HG03460 (cell line): ENCODE measurements at regions not wholly inside any gene's neighbourhood (a gene's known extent, or its start where the extent isn't known, plus 50 kb on each side); places are given as distances from the start of the nearest gene placed in this dataset.
"Not testable (repeated sequence)": the region's sequence is repeated elsewhere in the genome, so short reads cannot be mapped to it uniquely, and the experiment has no call there.

Source experiments
- ATAC-seq: cut with Tn5 transposase; IDR thresholded peaks from one replicate; pipeline ENCODE4 v1.9.1; 2021; ENCODE audit not compliant: unreplicated experiment

DNA sequence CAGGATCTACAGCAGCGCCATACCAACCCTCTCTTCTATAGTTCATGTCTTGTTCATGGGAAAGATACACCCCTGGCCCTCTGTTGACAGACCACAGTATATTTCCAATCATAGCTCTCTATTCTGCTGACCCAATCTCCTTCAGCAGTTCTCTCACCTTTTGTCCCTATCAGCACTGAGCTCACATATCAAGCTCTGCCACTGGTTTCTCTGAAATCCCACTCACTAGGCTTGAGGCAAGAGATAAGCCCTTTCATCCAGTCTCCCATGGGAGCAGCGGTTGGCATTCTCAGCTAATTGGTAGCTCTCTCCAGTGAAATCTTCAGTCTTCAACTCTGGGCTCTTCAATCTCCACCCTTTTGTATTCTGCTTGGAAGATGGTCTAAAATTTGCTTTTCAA, 313.4 kb downstream of the GJA1 start:
- no peak for ATAC-seq

DNA sequence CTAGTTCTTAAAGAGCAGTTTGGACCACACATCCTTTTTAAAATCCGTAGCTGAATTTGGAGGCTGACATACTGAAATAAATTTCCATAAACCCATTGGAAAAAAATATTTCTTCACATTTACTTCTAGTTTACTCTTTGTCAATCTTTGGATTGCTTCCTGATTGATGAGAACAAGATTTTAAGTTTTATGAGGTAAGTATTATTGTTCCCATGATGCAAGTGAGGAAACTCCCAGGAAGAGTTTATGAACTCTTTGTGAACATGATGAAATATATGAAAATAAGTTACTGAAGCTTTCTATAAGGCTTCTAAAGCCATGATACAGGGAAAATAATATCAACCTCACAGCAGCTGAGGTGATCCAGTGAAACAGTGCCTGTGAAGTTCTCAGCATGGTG, 320.0 kb downstream of the GJA1 start:
- no peak for ATAC-seq

DNA sequence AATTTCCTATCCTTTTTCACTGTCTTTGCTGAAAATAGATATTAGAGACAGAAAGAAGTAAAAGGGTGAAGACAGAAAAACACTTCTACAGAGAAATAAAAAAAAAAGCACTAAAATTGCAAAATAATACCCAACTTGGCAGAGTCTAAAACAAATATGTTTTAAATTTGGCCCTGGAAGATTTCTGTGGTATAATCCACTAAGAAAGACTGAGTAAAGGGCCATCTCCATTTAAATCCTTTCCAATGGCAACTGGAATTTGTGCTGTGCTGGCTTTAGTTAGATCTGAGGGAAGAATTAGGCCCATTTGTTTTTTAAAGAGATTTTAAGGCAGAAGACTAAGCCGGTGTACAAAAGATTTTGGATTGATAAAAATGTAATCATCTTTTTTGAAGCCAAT, 321.2 kb downstream of the GJA1 start:
- ATAC-seq: no peak

DNA sequence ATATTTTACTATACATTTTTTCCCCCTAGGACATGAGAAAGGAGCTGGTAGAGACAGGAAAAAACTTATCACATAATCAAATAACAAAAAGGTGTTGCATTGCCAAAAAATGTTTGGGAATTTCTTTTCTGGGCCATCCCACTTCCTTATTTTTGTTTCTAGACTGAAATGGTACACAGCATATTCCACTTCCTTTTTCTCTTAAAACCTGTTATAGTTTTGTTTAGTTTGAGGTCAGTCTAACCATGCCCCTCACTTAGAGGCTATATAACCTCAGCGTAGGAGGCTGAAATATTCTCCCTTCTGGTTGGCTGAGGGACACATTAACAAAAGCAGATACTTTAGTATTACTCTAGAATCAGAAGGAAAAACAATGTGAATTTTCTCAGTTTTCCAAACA, 323.9 kb downstream of the GJA1 start:
- ATAC-seq: peak; percentile 84

DNA sequence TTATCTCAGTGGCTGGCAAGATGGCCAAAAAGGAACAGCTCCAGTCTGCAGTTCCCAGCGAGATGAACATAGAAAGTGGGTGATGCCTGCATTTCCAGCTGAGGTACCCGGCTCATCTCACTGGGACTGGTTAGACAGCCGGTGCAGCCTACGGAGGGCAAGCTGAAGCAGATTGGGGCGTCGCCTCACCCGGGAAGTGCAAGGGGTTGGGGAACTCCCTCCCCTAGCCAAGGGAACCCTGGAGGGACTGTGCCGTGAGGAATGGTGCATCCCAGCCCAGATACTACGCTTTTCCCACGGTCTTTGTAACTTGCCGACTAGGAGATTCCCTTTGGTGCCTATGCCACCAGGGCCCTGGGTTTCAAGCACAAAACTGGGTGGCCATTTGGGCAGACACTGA, 324.7 kb downstream of the GJA1 start:
- ATAC-seq: no peak

DNA sequence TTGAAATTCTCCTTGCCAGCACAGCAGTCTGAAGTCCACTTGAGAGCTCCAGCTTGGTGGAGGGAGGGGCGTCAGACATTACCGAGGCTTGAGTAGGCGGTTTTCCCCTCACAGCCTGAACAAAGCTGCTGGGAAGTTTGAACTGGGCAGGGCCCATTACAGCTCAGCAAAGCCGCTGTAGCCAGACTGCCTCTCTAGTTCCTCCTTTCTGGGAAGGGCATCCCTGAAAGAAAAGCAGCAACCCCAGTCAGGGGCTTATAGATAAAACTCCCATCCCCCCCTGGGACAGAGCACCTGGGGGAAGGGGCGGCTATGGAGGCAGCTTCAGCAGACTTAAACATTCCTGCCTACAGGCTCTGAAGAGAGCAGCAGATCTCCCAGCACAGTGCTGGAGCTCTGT, 325.3 kb downstream of the GJA1 start:
- no peak for ATAC-seq

DNA sequence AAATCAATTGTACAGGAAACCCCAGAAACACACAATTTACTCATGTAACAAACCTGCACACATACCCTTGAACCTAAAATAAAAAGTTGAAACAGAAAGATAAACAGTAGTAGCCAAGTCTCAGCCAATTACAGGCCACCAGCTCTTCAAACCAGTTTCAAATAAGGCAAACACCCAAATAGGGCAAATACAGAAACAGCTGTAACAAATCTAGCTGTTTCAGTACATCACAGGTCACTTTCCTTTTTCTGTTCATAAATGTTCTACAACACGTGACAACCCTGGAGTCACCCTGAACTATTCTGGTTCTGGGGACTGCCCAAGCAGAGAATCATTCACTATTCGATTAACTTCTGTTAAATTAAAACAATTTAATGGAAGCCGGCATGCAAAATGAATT, 329.0 kb downstream of the GJA1 start:
- ATAC-seq: peak; percentile 87

DNA sequence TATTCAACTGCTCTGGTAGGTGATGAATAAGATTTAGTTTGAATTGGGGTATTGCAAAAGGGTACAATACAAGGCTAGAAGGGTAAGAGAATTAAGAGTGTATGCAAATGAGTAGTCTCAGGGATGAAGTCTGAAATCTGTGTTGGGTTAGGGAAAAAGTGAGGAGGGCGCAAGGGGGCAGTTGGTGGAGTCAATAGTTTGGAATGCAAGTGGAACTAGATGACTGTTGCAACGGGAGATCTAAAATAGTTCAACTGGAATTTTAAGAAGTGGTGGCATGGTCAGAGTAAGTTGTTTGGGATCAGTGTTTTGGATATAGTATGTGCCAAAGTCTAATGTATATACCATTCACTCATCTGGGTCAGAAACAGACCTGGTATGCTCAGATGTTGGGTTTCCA, 329.6 kb downstream of the GJA1 start:
- no peak for ATAC-seq

DNA sequence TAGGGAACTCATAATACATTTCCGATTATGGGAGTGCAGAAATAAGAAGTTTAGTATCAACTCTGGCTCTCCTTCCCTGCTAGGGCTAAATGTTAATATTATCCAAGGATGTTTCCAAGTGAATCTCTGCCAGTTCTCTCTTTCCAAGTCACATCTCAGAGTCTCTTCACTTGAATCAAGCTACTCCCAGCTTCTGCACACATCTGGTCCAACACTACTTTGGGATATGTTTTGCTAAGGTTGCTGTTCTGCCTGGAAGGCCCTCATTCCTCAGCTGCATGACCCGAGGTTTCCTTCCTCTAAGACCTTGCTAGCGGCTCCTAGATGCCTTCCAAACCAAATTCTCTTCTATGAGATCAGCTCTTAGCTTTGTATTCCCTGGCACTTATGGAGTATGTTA, 331.8 kb downstream of the GJA1 start:
- no peak for ATAC-seq

DNA sequence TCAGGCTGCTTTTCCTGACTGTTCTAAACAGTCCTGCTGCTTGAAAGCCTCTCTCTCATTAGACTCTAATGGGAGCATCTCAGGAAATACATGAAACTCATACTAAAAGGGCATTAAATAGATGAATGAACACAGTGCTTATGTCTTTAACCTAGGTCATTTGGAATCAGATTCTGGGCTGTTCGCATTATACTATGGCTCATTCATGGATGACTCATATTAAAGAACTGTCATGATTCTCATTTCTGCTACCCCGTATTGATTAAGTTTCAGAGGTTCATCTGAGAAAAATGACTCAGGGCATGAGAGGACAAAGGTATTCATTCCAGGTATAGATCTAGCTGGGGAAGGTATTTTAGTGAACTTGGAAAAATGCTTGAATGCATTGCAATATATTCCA, 335.5 kb downstream of the GJA1 start:
- ATAC-seq: peak; percentile 62

DNA sequence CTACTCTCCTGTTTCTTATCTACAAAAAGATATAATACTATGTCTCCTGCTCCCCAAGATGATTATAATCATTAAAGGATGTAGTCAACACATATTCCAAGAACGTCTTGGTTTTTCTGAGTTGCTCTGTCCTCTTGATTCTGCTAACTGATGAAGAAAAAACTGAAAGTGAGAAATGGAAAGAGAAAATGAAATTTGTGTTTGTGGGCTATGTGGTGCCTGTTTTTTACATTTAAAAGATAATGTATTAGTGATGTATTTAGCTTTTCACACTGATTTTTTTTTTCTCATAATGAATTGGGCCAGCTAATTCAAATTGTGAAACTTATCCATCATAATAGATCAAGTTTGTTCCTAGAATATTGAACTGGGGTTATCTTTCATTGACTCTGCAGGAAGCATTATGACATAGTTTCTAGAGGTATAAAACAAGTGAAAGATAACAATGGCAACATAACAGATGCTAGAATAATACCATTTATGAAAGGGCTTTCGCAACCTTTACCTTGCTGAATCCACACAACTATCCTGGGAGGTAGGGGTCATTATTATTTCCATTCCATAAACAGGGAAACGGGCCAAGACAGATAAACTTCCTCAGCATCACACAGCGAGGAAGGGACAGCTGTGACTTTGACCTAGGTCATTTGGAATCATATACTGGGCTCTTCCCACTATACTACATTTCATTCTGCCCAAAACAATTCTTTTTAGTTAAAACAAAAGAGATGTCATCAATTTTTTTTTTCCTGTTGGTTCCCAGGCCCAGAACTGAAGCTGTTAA, 336.7 kb downstream of the GJA1 start:
- ATAC-seq: peak; percentile 94

DNA sequence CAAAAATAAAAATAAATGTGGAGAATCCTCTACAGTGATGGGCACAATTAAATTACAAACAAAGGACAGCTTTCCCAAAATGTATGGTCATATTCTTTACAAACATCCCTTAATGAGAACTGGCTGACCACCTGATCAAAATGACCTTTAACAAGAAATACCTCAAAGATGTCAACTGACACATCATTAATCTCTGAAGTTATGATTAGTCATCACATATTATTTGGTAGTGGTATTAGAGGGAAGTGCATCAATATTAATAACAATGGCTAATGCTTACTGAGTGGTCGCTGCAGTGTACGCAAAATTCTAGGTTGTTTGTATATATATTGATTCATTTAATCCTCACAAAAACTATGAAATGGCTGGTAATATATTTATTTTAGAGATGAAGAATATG, 340.6 kb downstream of the GJA1 start:
- ATAC-seq: no peak

DNA sequence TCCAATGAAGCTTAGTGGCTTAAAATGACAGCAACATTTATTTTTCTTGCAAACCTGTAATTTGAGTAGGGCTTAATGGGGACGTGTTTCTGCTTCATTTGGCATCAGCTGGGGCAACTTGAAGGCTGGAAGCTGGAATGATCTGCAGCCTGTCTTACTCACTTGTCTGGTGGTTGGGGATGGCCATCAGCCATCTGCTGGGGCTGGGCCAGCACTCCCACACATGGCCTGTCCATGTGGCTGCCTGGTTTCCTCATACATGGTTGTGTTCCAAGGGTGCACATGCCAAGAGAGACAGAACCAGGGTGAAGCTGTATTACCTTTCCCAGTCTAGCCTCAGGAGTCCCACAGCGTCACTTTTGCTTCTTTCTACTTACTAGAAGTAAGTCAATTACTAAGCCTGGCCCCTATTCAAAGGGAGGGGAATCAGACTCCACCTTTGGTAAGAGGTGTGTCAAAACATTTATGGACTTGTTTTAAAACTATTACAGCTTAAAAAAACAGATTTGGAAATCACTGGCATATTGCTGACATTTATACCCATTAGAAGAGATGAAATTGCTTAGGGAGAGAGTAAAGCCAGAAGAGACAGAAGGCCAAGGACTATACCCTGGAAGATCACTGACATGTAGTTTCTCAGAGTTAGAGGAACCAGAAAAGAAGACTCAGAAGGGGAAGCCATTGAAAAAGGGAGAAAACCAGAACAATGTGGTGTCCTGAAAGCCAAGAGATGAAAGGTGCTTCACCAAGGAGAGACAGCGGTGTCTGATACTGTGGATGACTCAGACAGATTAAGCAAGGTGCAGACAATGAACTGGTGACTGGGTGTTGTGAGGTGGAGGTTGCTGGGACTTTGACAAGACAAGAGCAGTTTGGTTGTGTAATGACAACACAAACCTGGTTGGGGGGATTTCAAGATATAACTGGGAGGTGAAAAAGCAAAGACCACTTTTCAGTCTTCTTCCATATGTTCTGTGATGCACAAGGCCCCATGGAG, 345.2 kb downstream of the GJA1 start:
- ATAC-seq: no peak

DNA sequence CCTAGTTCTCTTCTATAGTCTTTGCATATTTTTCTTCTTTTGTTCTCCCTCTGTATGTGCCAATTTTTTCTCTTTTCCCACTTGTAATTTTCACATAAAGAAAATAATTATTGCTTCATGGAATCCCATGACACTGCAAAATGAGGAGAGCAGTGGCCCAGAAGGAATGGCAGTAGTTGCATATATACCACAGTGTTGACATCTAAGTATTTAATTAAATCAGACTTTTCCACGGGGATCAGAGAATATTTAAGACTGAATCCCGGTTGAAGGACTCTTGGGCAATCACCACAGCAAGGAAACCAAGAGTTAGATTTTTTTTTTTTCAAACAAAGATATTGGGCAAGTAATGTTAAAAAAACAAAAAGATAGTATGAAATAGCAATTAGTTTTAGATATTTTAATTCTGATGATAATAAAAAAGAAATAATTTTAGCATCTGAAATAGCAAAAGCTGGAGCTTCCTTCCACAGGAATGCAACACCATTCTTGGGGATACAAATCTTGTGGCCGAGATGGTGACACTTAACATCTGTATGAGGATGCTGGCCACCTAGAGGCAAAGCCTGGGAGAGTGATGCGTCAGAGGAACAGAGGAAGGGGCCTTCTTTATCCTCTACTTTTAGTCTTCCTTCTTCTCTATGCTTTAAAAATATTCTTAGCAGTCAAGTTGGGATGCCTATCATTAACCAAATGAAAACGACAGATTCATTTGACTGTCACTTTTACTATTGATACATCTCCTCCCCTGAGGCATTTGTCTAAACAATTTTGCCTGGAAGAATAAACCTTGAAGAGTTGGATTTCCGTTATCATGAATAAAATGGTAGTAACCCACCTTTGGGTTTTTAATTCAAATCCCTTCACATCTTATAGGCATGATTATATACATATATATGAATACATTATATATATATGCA, 356.2 kb downstream of the GJA1 start:
- no peak for ATAC-seq

DNA sequence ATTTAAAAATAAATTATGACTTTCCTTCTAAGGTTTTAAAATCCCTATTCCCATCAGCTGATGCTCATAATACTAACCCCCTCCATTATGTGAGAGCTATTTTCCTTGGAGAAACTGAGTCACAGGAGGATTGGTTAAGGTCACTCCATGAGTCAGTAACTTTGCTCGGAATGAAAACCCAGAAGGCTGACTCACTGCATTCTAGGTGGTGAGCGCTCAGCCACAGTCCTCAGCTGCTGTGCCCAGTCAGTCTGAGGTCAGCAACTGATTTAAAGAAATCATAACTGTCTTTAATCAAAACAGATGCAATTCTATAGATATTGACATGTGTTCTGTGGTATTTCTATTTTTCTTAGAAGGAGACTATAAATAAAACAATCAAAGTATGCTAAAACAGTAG, 359.2 kb downstream of the GJA1 start:
- no peak for ATAC-seq

DNA sequence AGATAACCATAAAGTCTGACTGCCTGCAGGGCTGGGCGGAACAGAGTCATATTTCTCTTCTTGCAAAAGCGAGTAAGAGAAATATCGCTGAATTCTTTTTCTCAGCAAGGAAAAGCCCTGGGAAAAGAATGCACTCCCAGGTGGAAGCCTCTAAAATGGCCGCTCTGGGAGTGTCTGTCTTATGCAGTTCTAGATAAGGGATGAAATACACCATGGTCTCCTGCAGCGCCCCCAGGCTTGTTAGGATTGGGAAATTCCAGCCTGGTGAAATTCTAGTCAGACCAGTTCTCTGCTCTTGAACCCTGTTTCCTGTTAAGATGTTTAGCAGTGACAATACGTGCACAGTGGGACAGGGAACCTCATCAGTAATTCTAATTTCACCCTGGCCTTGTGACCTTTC, 362.2 kb downstream of the GJA1 start:
- ATAC-seq: not testable (repeated sequence)

DNA sequence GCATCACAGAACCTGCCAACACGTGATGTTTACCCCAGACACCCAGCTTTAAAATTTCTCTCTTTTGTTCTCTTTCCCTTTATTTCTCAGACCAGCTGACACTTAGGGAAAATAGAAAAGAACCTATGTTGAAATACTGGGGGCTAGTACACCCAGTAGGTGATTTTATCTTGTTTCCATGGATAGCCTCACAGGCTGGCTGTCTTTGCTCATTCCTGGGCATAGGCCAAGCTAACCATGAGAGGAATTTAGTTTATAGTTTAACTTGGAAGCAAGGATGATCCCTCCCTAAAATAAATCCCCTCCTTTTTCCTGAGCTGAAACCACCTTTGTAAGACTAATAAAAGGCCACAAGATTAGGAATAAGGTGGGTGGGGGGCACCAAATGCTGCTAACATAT, 362.7 kb downstream of the GJA1 start:
- not testable (repeated sequence) for ATAC-seq

DNA sequence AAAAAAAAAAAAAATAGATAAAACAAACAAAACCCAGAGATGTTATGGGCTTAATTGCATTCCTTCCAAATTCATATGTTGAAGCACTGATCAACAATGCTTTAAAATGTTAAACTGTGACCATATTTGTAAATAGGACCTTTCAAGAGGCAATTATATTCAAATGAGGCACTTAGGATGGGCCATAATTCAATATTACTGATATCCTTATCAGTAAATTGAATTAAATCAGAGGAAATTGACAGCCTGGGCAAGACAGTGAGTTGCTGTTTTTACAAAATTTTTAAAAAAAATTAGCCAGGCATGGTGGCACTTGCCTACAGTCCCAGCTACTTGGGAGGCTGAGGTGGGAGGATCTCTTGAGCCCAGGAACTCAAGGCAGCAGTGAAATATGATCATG, 364.1 kb downstream of the GJA1 start:
- ATAC-seq: no peak

DNA sequence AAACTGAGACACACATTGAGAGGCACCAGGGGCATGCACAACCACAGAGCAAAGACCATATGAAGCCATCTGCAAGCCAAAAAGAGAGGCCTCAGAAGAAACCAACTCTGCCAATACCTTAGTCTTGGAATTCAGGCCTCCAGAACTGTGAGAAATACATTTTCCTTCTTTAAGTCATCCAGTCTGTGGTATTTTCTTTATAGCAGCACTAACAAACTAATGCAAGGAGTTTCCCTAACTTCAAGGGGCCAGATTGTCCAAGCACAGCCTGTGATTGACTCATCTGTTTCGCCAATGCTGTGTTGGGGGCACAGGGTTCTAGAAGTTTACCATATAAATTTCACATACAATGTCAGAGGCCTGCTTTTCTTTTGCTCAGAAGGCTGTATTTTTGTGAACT, 364.6 kb downstream of the GJA1 start:
- ATAC-seq: no peak

DNA sequence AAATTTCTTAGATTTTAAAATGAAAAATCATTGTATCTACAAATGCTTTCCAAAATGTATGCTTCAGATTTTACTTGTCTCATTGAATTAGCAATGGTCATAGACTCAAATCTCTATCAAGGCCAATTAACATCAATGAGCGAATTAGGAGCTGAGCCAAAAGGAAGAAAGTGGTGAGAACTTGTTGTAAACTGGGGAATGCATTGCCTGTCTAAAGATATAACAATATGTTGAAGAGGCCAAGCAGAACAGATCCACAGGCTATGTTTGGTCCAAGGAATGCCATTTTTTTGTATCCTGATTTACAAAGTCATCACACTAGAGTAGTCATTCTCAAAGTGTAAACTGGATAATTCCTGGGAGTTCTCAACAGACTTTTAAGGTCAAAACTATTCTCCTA, 370.7 kb downstream of the GJA1 start:
- no peak for ATAC-seq

DNA sequence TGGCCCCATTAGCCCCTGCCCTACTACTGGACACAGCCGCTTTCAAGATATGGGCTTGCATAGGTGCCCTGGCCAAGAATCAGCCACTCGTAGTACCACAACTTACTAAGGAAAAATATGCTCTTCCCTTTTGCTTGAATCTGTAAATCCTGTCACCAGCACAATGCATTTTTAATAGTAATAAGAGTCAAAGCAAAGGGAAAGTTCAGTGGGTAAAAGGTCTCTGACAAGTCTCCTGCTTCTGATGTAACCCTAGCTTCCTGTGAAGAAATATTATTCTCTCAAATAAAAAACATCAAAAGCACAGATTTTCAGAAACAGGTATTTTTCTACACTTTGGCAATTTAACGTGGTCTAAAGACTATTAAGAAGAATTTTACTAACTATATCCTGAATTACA, 373.8 kb downstream of the GJA1 start:
- ATAC-seq: no peak
